ENCODE measurements at regions not wholly inside any gene's neighbourhood (a gene's known extent, or its start where the extent isn't known, plus 50 kb on each side); places are given as distances from the start of the nearest gene placed in this dataset.

GRCh38 chr10:33098951-33099663 lies 141.1 kb upstream of the ITGB1 start:
- H3K36me3 Mint-ChIP-seq, result peaks cover 0 to 22% (median 5%) of the 10 kb centered on the region in 5 donors
- H3K4me1 Mint-ChIP-seq, result peaks cover 8 to 28% (median 12%) of the 10 kb centered on the region in 7 donors
- H3K9me3 ChIP-seq (ENCODE audit: control insufficient read depth in 2 of 3, low read length in 3 of 3), result no peaks in the 10 kb centered on the region
- H3K27me3 ChIP-seq (ENCODE audit: control insufficient read depth in 2 of 2, insufficient read depth in 2 of 2, low read length in 2 of 2), result no peaks in the 10 kb centered on the region
- ChIA-PET CTCF (no interaction called here), POLR2A (no interaction called here)
- H3K4me3 ChIP-seq (ENCODE audit: low read length), result no peak overlapping the region
- peak overlapping the region in 2 of 9 donors; percentile 44 to 61 for H3K27ac Mint-ChIP-seq
- H3K36me3 ChIP-seq (ENCODE audit: control insufficient read depth in 2 of 3, insufficient read depth in 3 of 3, low read length in 3 of 3), result no peaks in the 10 kb centered on the region
- ATAC-seq (no peak), DNase-seq (no peak)
- H3K4me1 ChIP-seq (ENCODE audit: control insufficient read depth in 2 of 2, insufficient read depth in 2 of 2, low read length in 2 of 2), result peaks cover 0 to 30% of the 10 kb centered on the region in 2 donors
- no peak overlapping the region for H3K27ac ChIP-seq (ENCODE audit: low read depth, low read length)
- H3K9me3 Mint-ChIP-seq, result peaks cover 2 to 22% (median 12%) of the 10 kb centered on the region in 11 donors
- no peaks in the 10 kb centered on the region for H3K27me3 Mint-ChIP-seq
- intact Hi-C loops (cut with micrococcal nuclease), result no loop called here
- peak overlapping the region in 4 of 10 donors; percentile 3 to 63 (median 22) for H3K4me3 Mint-ChIP-seq

GRCh38 chr10:33095867-33096815 lies 138.1 kb upstream of the ITGB1 start:
- Histone ChIP-seq H3K9me3 (ENCODE audit: control insufficient read depth in 2 of 3, low read length in 3 of 3) (no peaks in the 10 kb centered on the region), H3K27ac (ENCODE audit: low read depth, low read length) (no peak overlapping the region), H3K4me3 (ENCODE audit: low read length) (no peak overlapping the region), H3K4me1 (ENCODE audit: control insufficient read depth in 2 of 2, insufficient read depth in 2 of 2, low read length in 2 of 2) (peaks cover 0 to 30% of the 10 kb centered on the region in 2 donors), H3K36me3 (ENCODE audit: control insufficient read depth in 2 of 3, insufficient read depth in 3 of 3, low read length in 3 of 3) (no peaks in the 10 kb centered on the region), H3K27me3 (ENCODE audit: control insufficient read depth in 2 of 2, insufficient read depth in 2 of 2, low read length in 2 of 2) (no peaks in the 10 kb centered on the region)
- Mint-ChIP-seq H3K27ac (peak overlapping the region in 1 of 9 donors; percentile 14), H3K4me1 (peaks cover 8 to 19% (median 11%) of the 10 kb centered on the region in 7 donors), H3K27me3 (no peaks in the 10 kb centered on the region), H3K9me3 (peaks cover 2 to 17% (median 8%) of the 10 kb centered on the region in 11 donors), H3K4me3 (no peak overlapping the region), H3K36me3 (peaks cover 3 to 15% (median 8%) of the 10 kb centered on the region in 5 donors)
- ChIA-PET CTCF (no interaction called here), POLR2A (interaction anchor here (0.6 to 1.2 kb wide), 3 partner anchors 9 to 41 kb away, joined by 3 to 4 read pairs (median 3); no protein-coding TSS in a partner anchor)
- no peak for DNase-seq
- no peak for ATAC-seq
- intact Hi-C loops (cut with micrococcal nuclease), result no loop called here

- Mint-ChIP-seq H3K27me3 (no peaks in the 10 kb centered on the region), H3K4me3 (no peak overlapping the region), H3K9me3 (peaks cover 4 to 26% (median 8%) of the 10 kb centered on the region in 11 donors), H3K36me3 (peaks cover 3 to 15% (median 8%) of the 10 kb centered on the region in 5 donors), H3K4me1 (peaks cover 3 to 10% (median 7%) of the 10 kb centered on the region in 7 donors), H3K27ac (peak overlapping the region in 1 of 9 donors; percentile 5)
- intact Hi-C loops (cut with micrococcal nuclease), result no loop called here
- Histone ChIP-seq H3K27me3 (ENCODE audit: control insufficient read depth in 2 of 2, insufficient read depth in 2 of 2, low read length in 2 of 2) (no peaks in the 10 kb centered on the region), H3K27ac (ENCODE audit: low read depth, low read length) (no peak overlapping the region), H3K9me3 (ENCODE audit: control insufficient read depth in 2 of 3, low read length in 3 of 3) (no peaks in the 10 kb centered on the region), H3K36me3 (ENCODE audit: control insufficient read depth in 2 of 3, insufficient read depth in 3 of 3, low read length in 3 of 3) (no peaks in the 10 kb centered on the region), H3K4me1 (ENCODE audit: control insufficient read depth in 2 of 2, insufficient read depth in 2 of 2, low read length in 2 of 2) (peaks cover 0 to 18% of the 10 kb centered on the region in 2 donors), H3K4me3 (ENCODE audit: low read length) (no peak overlapping the region)
- ChIA-PET POLR2A (interaction anchor here (1.3 kb wide), 1 partner anchor 15 kb away, joined by 3 read pairs; no protein-coding TSS in a partner anchor), CTCF (interaction anchor here (0.6 to 1.0 kb wide), 2 partner anchors 59 to 91 kb away, joined by 3 read pairs; no protein-coding TSS in a partner anchor)
- ATAC-seq (no peak), DNase-seq (no peak)
These were observed 136.4 kb upstream of the ITGB1 start for GRCh38 chr10:33094263-33095051.

DNA sequence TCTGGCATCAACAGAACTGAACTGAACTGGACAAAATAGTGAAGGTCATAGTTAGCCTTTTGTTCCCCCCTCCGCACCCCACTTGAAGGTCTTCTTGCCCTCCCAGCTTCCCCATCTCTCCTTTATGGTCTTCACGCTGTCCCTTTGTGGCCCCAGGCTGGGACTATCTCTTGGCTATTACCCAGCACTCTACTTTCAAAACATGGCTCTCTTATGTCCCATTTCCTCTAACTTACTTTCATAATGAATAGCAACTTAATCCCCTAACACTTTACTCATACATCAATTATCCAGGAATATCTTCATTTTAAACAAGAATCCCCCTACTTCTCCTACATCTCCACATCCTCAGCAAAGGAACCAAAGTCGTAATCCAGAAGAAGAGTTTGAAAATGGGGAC lies 135.3 kb upstream of the ITGB1 start:
- CTCF ChIA-PET, result interaction anchor here (0.6 kb wide), 1 partner anchor 90 kb away, joined by 3 read pairs; no protein-coding TSS in a partner anchor
- Histone ChIP-seq H3K4me1 (ENCODE audit: control insufficient read depth in 2 of 2, insufficient read depth in 2 of 2, low read length in 2 of 2) (peaks cover 0 to 7% of the 10 kb centered on the region in 2 donors), H3K27ac (ENCODE audit: low read depth, low read length) (no peak overlapping the region), H3K4me3 (ENCODE audit: low read length) (no peak overlapping the region), H3K36me3 (ENCODE audit: control insufficient read depth in 2 of 3, insufficient read depth in 3 of 3, low read length in 3 of 3) (no peaks in the 10 kb centered on the region), H3K27me3 (ENCODE audit: control insufficient read depth in 2 of 2, insufficient read depth in 2 of 2, low read length in 2 of 2) (no peaks in the 10 kb centered on the region), H3K9me3 (ENCODE audit: control insufficient read depth in 2 of 3, low read length in 3 of 3) (no peaks in the 10 kb centered on the region)
- DNase-seq (no peak), ATAC-seq (no peak)
- Mint-ChIP-seq H3K27ac (peak overlapping the region in 1 of 9 donors; percentile 4), H3K36me3 (peaks cover 3 to 15% (median 8%) of the 10 kb centered on the region in 5 donors), H3K4me1 (peaks cover 0 to 4% (median 0%) of the 10 kb centered on the region in 7 donors), H3K4me3 (no peak overlapping the region), H3K9me3 (peaks cover 4 to 24% (median 8%) of the 10 kb centered on the region in 11 donors), H3K27me3 (no peaks in the 10 kb centered on the region)
- intact Hi-C loops (cut with micrococcal nuclease), result no loop called here
- POLR2A ChIA-PET, result interaction anchor here (1.0 kb wide), 1 partner anchor 8 kb away, joined by 4 read pairs; no protein-coding TSS in a partner anchor

DNA sequence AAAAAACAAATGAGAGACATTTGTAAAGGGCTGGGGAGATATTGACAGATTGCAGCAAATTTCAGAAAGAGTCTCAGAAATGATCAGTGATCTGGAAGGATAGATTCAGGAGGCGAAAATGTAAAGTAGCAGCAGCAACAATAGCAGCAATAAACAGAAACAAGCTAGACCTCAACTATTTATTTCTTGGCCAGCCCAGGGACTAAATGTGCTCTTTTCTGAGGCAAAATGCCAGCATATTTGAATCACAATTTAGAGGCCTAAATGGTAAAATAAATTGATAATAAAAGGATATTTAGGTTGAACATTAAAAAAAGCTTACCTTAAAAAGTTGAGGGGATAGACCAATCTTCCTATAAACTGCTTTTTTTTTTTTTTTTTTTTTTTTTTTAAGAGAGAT lies 134.6 kb upstream of the ITGB1 start:
- DNase-seq (no peak), ATAC-seq (no peak)
- Mint-ChIP-seq H3K4me3 (no peak overlapping the region), H3K9me3 (peaks cover 6 to 27% (median 11%) of the 10 kb centered on the region in 11 donors), H3K27ac (peak overlapping the region in 1 of 9 donors; percentile 43), H3K4me1 (peaks cover 3 to 8% (median 4%) of the 10 kb centered on the region in 7 donors), H3K36me3 (peaks cover 3 to 19% (median 11%) of the 10 kb centered on the region in 5 donors), H3K27me3 (no peaks in the 10 kb centered on the region)
- no peaks in the 10 kb centered on the region for H3K9me3 ChIP-seq (ENCODE audit: control insufficient read depth in 2 of 3, low read length in 3 of 3)
- H3K36me3 ChIP-seq (ENCODE audit: control insufficient read depth in 2 of 3, insufficient read depth in 3 of 3, low read length in 3 of 3), result no peaks in the 10 kb centered on the region
- H3K4me1 ChIP-seq (ENCODE audit: control insufficient read depth in 2 of 2, insufficient read depth in 2 of 2, low read length in 2 of 2), result peaks cover 0 to 13% of the 10 kb centered on the region in 2 donors
- H3K4me3 ChIP-seq (ENCODE audit: low read length), result no peak overlapping the region
- H3K27me3 ChIP-seq (ENCODE audit: control insufficient read depth in 2 of 2, insufficient read depth in 2 of 2, low read length in 2 of 2), result no peaks in the 10 kb centered on the region
- H3K27ac ChIP-seq (ENCODE audit: low read depth, low read length), result no peak overlapping the region
- intact Hi-C loops (cut with micrococcal nuclease), result no loop called here
- ChIA-PET POLR2A (interaction anchor here (0.6 to 1.0 kb wide), 2 partner anchors 9 to 601 kb away, joined by 4 to 5 read pairs; no protein-coding TSS in a partner anchor), CTCF (no interaction called here)

- no peaks in the 10 kb centered on the region for H3K9me3 ChIP-seq (ENCODE audit: control insufficient read depth in 2 of 3, low read length in 3 of 3)
- Mint-ChIP-seq H3K4me3 (no peak overlapping the region), H3K9me3 (peaks cover 6 to 31% (median 11%) of the 10 kb centered on the region in 11 donors), H3K27me3 (no peaks in the 10 kb centered on the region), H3K4me1 (peaks cover 6 to 22% (median 14%) of the 10 kb centered on the region in 7 donors), H3K27ac (no peak overlapping the region), H3K36me3 (peaks cover 3 to 22% (median 12%) of the 10 kb centered on the region in 5 donors)
- intact Hi-C loops (cut with micrococcal nuclease), result no loop called here
- peaks cover 8 to 19% of the 10 kb centered on the region in 2 donors for H3K4me1 ChIP-seq (ENCODE audit: control insufficient read depth in 2 of 2, insufficient read depth in 2 of 2, low read length in 2 of 2)
- CTCF ChIA-PET, result no interaction called here
- DNase-seq, result no peak
- H3K27ac ChIP-seq (ENCODE audit: low read depth, low read length), result no peak overlapping the region
- no peaks in the 10 kb centered on the region for H3K27me3 ChIP-seq (ENCODE audit: control insufficient read depth in 2 of 2, insufficient read depth in 2 of 2, low read length in 2 of 2)
- ATAC-seq, result no peak
- H3K4me3 ChIP-seq (ENCODE audit: low read length), result no peak overlapping the region
- no peaks in the 10 kb centered on the region for H3K36me3 ChIP-seq (ENCODE audit: control insufficient read depth in 2 of 3, insufficient read depth in 3 of 3, low read length in 3 of 3)
- POLR2A ChIA-PET, result no interaction called here
These were observed 133.2 kb upstream of the ITGB1 start for GRCh38 chr10:33091201-33091600.

Data from naive thymus-derived CD4-positive, alpha-beta T cell (primary cell).